Trophoblast cell (in vitro differentiated cells and primary cell): ENCODE measurements at regions not wholly inside any gene's neighbourhood (a gene's known extent, or its start where the extent isn't known, plus 50 kb on each side); places are given as distances from the start of the nearest gene placed in this dataset.
A peak's percentile ranks its signal among the peaks of the same experiment; 100 is the strongest.

Source experiments
- DNase-seq, 2 donors: peaks; one replicate each; pipeline ENCODE4 v3.0.0-alpha.2; 2016
- H2AFZ ChIP-seq: 2 replicates; pipeline ENCODE4 v1.6.1; 2013; ENCODE audit warnings: low read length, moderate library complexity, mild to moderate bottlenecking; ENCODE audit not compliant: insufficient read depth, poor library complexity
- H2AK5ac ChIP-seq: 2 replicates; pipeline ENCODE4 v1.6.1; 2013; ENCODE audit warnings: mild to moderate bottlenecking, low read length
- H2BK120ac ChIP-seq: 2 replicates; pipeline ENCODE4 v1.6.1; 2013; ENCODE audit warnings: low read length, mild to moderate bottlenecking, moderate library complexity; ENCODE audit not compliant: insufficient read depth, poor library complexity
- H2BK12ac ChIP-seq: 2 replicates; pipeline ENCODE4 v1.6.1; 2013; ENCODE audit warnings: mild to moderate bottlenecking, low read length, moderate library complexity
- H2BK5ac ChIP-seq: 2 replicates; pipeline ENCODE4 v1.6.1; 2013; ENCODE audit warnings: low read length, low read depth, moderate library complexity, mild to moderate bottlenecking; ENCODE audit not compliant: poor library complexity
- H3K14ac ChIP-seq: 2 replicates; pipeline ENCODE4 v1.6.1; 2013; ENCODE audit warnings: mild to moderate bottlenecking, low read length
- H3K18ac ChIP-seq: 2 replicates; pipeline ENCODE4 v1.6.1; 2013; ENCODE audit warnings: mild to moderate bottlenecking, low read length
- H3K23ac ChIP-seq: 2 replicates; pipeline ENCODE4 v1.6.1; 2013; ENCODE audit warnings: low read length
- H3K27ac ChIP-seq: 2 replicates; pipeline ENCODE4 v1.5.1; 2013; ENCODE audit warnings: low read depth, mild to moderate bottlenecking, inconsistent platforms, low read length, moderate library complexity
- H3K27me3 ChIP-seq: 2 replicates; pipeline ENCODE4 v1.6.1; 2013; ENCODE audit warnings: inconsistent platforms, mild to moderate bottlenecking, low read length, moderate library complexity; ENCODE audit not compliant: insufficient read depth
- H3K36me3 ChIP-seq, 2 experiments: 1 replicate in 1 of 2; 2 replicates in 1 of 2; pipeline ENCODE4 v1.6.1; 2013; ENCODE audit warnings: low read length in 2 of 2, mild to moderate bottlenecking in 2 of 2, moderate library complexity in 1 of 2; ENCODE audit not compliant: insufficient read depth in 2 of 2, control insufficient read depth in 1 of 2
- H3K4ac ChIP-seq: 2 replicates; pipeline ENCODE4 v1.6.1; 2013; ENCODE audit warnings: low read depth, mild to moderate bottlenecking, low read length, moderate library complexity
- H3K4me1 ChIP-seq, 2 experiments: 1 replicate in 1 of 2; 2 replicates in 1 of 2; pipeline ENCODE4 v1.6.1; 2013; ENCODE audit warnings: low read length in 2 of 2, mild to moderate bottlenecking in 2 of 2, moderate library complexity in 1 of 2; ENCODE audit not compliant: insufficient read depth in 2 of 2, control insufficient read depth in 1 of 2
- H3K4me2 ChIP-seq: 2 replicates; pipeline ENCODE4 v1.6.1; 2013; ENCODE audit warnings: inconsistent platforms, mild to moderate bottlenecking, low read length, moderate library complexity
- H3K4me3 ChIP-seq: 2 replicates; pipeline ENCODE4 v1.5.1; 2013; ENCODE audit warnings: mild to moderate bottlenecking, low read depth, low read length, inconsistent platforms
- H3K79me1 ChIP-seq: one replicate; pipeline ENCODE4 v1.6.1; 2013; ENCODE audit warnings: low read length
- H3K79me2 ChIP-seq: 2 replicates; pipeline ENCODE4 v1.6.1; 2013; ENCODE audit warnings: low read length, mild to moderate bottlenecking; ENCODE audit not compliant: control insufficient read depth, insufficient read depth, poor library complexity
- H3K9ac ChIP-seq: 2 replicates; pipeline ENCODE4 v1.6.1; 2013; ENCODE audit warnings: mild to moderate bottlenecking, low read length
- H3K9me3 ChIP-seq: 2 replicates; pipeline ENCODE4 v1.6.1; 2013; ENCODE audit warnings: low read depth, mild to moderate bottlenecking, control low read depth, inconsistent platforms, low read length; ENCODE audit not compliant: insufficient read depth
- H4K12ac ChIP-seq: 2 replicates; pipeline ENCODE4 v1.6.1; 2013; ENCODE audit warnings: low read depth, mild to moderate bottlenecking, low read length, moderate library complexity
- H4K8ac ChIP-seq: 2 replicates; pipeline ENCODE4 v1.6.1; 2013; ENCODE audit warnings: low read depth, mild to moderate bottlenecking, low read length, moderate library complexity
- H4K91ac ChIP-seq: one replicate; pipeline ENCODE4 v1.6.1; 2013; ENCODE audit warnings: low read depth, mild to moderate bottlenecking, low read length, moderate library complexity
- WGBS: extraction: QIAGEN DNeasy Blood & Tissue Kit; methylation state at CpG from one replicate; pipeline ENCODE4 v1.1.7; 2013; ENCODE audit warnings: missing lambda C conversion rate; ENCODE audit not compliant: insufficient read length, insufficient coverage; ENCODE audit errors: extremely low coverage; 5-methylcytosine and 5-hydroxymethylcytosine counted together

DNA sequence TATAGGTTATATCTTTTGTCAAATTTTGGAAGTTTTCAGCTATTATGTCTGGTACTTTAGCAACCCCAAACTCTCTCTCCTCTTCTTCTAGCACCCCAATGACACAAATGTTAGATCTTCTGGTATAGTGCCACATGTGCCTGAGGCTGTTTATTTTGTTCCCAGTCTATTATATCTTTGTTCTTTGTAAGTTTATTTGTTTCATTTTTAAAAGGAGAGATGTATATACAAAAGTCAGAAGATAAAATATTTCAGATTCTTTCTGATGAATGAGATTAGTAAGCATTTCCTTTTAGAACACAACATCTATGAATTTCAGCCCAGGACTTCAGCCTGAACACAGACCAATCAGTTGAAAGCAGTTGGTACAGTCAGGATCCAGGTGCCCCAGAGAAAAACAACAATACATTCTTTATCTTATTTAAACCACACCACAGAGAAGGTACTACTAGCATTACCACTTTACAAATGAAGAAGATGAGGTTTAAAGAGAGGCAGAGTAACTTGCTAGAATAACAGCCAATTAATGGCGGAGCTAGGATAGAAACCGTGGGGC, 114.1 kb upstream of the BTG1 start:
- no peak for DNase-seq
- no peaks in the 10 kb centered on the region for H3K9me3 ChIP-seq
- no peak overlapping the region for H2BK120ac ChIP-seq
- H3K79me1 ChIP-seq: no peaks in the 10 kb centered on the region
- no CpG with 5 or more reads among the region's 2 CpGs for WGBS
- H3K79me2 ChIP-seq: no peaks in the 10 kb centered on the region
- no peak overlapping the region for H2BK12ac ChIP-seq
- no peak overlapping the region for H4K8ac ChIP-seq
- no peak overlapping the region for H2AK5ac ChIP-seq
- H3K14ac ChIP-seq: no peak overlapping the region
- H3K18ac ChIP-seq: no peak overlapping the region
- no peaks in the 10 kb centered on the region for H3K4me1 ChIP-seq
- H3K27ac ChIP-seq: no peak overlapping the region
- H2BK5ac ChIP-seq: no peak overlapping the region
- H3K4ac ChIP-seq: no peak overlapping the region
- H4K12ac ChIP-seq: no peak overlapping the region
- no peaks in the 10 kb centered on the region for H3K36me3 ChIP-seq
- no peak overlapping the region for H3K23ac ChIP-seq
- H3K27me3 ChIP-seq: no peaks in the 10 kb centered on the region
- H3K9ac ChIP-seq: no peak overlapping the region
- no peak overlapping the region for H3K4me2 ChIP-seq
- H4K91ac ChIP-seq: no peak overlapping the region
- no peak overlapping the region for H3K4me3 ChIP-seq
- H2AFZ ChIP-seq: no peak overlapping the region

DNA sequence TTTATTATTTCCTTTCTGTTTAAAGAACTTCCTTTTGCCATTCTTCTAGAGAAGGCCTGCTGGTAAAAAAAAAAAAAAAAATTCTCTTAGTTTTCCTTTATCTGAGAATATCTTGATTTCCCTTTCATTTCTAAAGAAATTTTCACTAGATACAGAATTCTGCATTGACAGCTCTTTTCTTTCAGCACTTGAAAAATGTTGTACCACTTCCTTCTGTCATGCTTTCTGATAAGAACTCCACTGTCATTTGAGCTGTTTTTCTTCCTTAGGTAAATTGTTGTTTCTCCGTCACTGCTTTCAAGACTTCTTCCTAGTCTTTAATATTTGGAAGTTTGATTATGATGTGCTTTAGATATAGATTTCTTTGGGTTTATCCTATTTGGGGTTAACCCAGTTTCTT, 113.6 kb upstream of the BTG1 start:
- H3K4me3 ChIP-seq: no peak overlapping the region
- no peaks in the 10 kb centered on the region for H3K79me1 ChIP-seq
- H3K4me1 ChIP-seq: no peaks in the 10 kb centered on the region
- no peak overlapping the region for H2BK5ac ChIP-seq
- H3K14ac ChIP-seq: no peak overlapping the region
- no peaks in the 10 kb centered on the region for H3K36me3 ChIP-seq
- no peaks in the 10 kb centered on the region for H3K27me3 ChIP-seq
- H3K27ac ChIP-seq: no peak overlapping the region
- no peak overlapping the region for H4K91ac ChIP-seq
- no peak overlapping the region for H3K4ac ChIP-seq
- WGBS: no CpG with 5 or more reads among the region's 1 CpG
- no peak overlapping the region for H3K23ac ChIP-seq
- DNase-seq: no peak
- no peak overlapping the region for H2AK5ac ChIP-seq
- no peak overlapping the region for H3K4me2 ChIP-seq
- no peak overlapping the region for H4K12ac ChIP-seq
- H3K9ac ChIP-seq: no peak overlapping the region
- H2AFZ ChIP-seq: no peak overlapping the region
- no peaks in the 10 kb centered on the region for H3K9me3 ChIP-seq
- H2BK12ac ChIP-seq: no peak overlapping the region
- H3K79me2 ChIP-seq: no peaks in the 10 kb centered on the region
- no peak overlapping the region for H4K8ac ChIP-seq
- no peak overlapping the region for H3K18ac ChIP-seq
- H2BK120ac ChIP-seq: no peak overlapping the region

DNA sequence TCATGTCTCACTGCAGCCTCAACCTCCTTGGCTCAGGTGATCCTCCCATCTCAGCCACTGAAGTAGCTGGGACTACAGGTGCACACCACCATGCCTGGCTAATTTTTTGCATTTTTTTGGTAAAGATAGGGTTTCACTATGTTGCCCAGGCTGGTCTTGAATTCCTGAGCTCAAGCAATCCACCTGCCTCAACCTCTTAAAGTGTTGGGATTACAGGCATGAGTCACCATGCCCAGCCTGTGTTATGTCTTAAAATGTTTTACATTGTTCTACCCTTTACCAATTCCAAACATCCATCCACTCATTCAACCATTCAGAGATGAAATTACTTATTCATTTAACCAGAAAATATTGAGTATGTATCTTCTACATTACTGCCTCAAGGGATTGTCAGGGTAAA, 111.6 kb upstream of the BTG1 start:
- Histone ChIP-seq H3K23ac (no peak overlapping the region), H2BK120ac (no peak overlapping the region), H3K4me2 (no peak overlapping the region), H4K91ac (no peak overlapping the region), H3K27me3 (no peaks in the 10 kb centered on the region), H3K9me3 (no peaks in the 10 kb centered on the region), H2BK12ac (no peak overlapping the region), H3K14ac (no peak overlapping the region), H3K79me1 (no peaks in the 10 kb centered on the region), H3K27ac (no peak overlapping the region), H3K9ac (no peak overlapping the region), H2BK5ac (no peak overlapping the region), H3K79me2 (no peaks in the 10 kb centered on the region), H3K36me3 (no peaks in the 10 kb centered on the region), H3K4me3 (no peak overlapping the region), H4K8ac (no peak overlapping the region), H3K4me1 (no peaks in the 10 kb centered on the region), H3K4ac (no peak overlapping the region), H2AFZ (no peak overlapping the region), H3K18ac (no peak overlapping the region), H4K12ac (no peak overlapping the region), H2AK5ac (no peak overlapping the region)
- DNase-seq: peak; percentile 52 to 90

DNA sequence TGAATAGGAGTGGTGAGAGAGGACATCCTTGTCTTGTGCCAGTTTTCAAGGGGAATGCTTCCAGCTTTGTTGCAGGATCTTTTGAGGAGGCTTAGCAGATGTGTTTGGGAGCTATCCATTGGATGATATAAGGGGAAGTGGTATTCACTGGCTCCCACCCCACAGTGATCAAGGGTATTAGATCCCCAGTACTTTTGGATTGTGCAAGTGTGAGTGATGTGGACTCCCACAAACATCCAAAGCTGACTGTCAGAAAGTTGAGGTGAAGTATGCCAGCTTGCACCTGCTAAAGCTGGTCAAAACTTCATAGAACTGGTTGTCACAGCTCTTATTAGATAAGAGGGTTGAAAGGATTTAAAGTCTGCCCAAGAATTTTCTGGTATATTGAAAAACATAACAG, 110.1 kb upstream of the BTG1 start:
- Histone ChIP-seq H2BK12ac (no peak overlapping the region), H2BK5ac (no peak overlapping the region), H2AFZ (no peak overlapping the region), H2BK120ac (no peak overlapping the region), H4K8ac (no peak overlapping the region), H3K79me1 (no peaks in the 10 kb centered on the region), H3K27ac (no peak overlapping the region), H4K91ac (no peak overlapping the region), H3K27me3 (no peaks in the 10 kb centered on the region), H3K4me1 (no peaks in the 10 kb centered on the region), H3K9ac (no peak overlapping the region), H3K18ac (no peak overlapping the region), H3K36me3 (no peaks in the 10 kb centered on the region), H3K4me2 (no peak overlapping the region), H3K9me3 (no peaks in the 10 kb centered on the region), H3K4me3 (no peak overlapping the region), H2AK5ac (no peak overlapping the region), H3K4ac (no peak overlapping the region), H4K12ac (no peak overlapping the region), H3K23ac (no peak overlapping the region), H3K14ac (no peak overlapping the region), H3K79me2 (no peaks in the 10 kb centered on the region)
- DNase-seq: no peak

DNA sequence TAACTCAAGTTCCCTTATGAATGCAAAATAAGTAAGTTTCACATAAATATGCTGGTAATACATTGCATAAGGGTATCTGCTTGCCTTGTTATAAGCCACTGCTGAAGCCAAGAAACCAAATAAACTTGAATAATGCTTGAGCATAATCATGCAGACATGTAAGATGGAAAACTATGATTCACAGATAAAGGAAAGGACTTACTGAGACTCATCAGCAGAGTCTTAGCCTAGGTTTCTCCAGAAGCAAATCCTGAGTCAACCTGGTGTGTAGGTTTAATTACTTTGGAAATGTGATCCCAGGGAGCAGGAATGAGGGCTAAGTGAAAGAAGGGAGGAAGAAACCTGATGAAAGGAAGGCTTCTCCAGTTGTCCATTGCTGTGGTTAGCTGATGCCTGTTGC, 107.7 kb upstream of the BTG1 start:
- DNase-seq: no peak
- H3K14ac ChIP-seq: no peak overlapping the region
- no peaks in the 10 kb centered on the region for H3K27me3 ChIP-seq
- H3K27ac ChIP-seq: no peak overlapping the region
- H3K9ac ChIP-seq: no peak overlapping the region
- no peak overlapping the region for H4K8ac ChIP-seq
- no peak overlapping the region for H2BK120ac ChIP-seq
- H3K4me3 ChIP-seq: no peak overlapping the region
- H3K4ac ChIP-seq: no peak overlapping the region
- no peaks in the 10 kb centered on the region for H3K79me2 ChIP-seq
- H2AFZ ChIP-seq: no peak overlapping the region
- H4K91ac ChIP-seq: no peak overlapping the region
- H3K9me3 ChIP-seq: no peaks in the 10 kb centered on the region
- no peak overlapping the region for H2BK5ac ChIP-seq
- no peak overlapping the region for H3K23ac ChIP-seq
- no peak overlapping the region for H2BK12ac ChIP-seq
- no peaks in the 10 kb centered on the region for H3K79me1 ChIP-seq
- no peak overlapping the region for H4K12ac ChIP-seq
- H3K4me1 ChIP-seq: no peaks in the 10 kb centered on the region
- H3K18ac ChIP-seq: no peak overlapping the region
- H3K36me3 ChIP-seq: no peaks in the 10 kb centered on the region
- H3K4me2 ChIP-seq: no peak overlapping the region
- H2AK5ac ChIP-seq: no peak overlapping the region
